Hypothalamus (tissue), 51 donors: ENCODE measurements at regions not wholly inside any gene's neighbourhood (a gene's known extent, or its start where the extent isn't known, plus 50 kb on each side); places are given as distances from the start of the nearest gene placed in this dataset.

Experiments
- DNase-seq, 51 donors: peaks; one replicate each; lab custom pipeline; 2025; lab: John Stamatoyannopoulos, UW

GRCh38 chr5:173736923-173737412, 120.5 kb upstream of the BOD1 start:
- no peak for DNase-seq

- DNase-seq, result no peak
These were observed 123.3 kb upstream of the BOD1 start for GRCh38 chr5:173739741-173740140.

GRCh38 chr5:173740400-173740799, 124.0 kb upstream of the BOD1 start:
- DNase-seq, result no peak

- DNase-seq, result no peak
These were observed 124.6 kb upstream of the BOD1 start for GRCh38 chr5:173741087-173741486.

- DNase-seq, result no peak
These were observed 125.4 kb upstream of the BOD1 start for GRCh38 chr5:173741729-173742431.

- DNase-seq, result no peak
These were observed 126.0 kb upstream of the BOD1 start for GRCh38 chr5:173742432-173742816.

- DNase-seq, result no peak
These were observed 127.3 kb upstream of the BOD1 start for GRCh38 chr5:173743641-173744343.

- no peak for DNase-seq
These were observed 128.1 kb upstream of the BOD1 start for GRCh38 chr5:173744551-173744950.

GRCh38 chr5:173745123-173745522, 128.7 kb upstream of the BOD1 start:
- peak in 1 of 51 donors; percentile 39 for DNase-seq

- DNase-seq, result no peak
These were observed 129.1 kb upstream of the BOD1 start for GRCh38 chr5:173745557-173745956.

GRCh38 chr5:173746047-173746646, 129.7 kb upstream of the BOD1 start:
- no peak for DNase-seq

- no peak for DNase-seq
These were observed 131.4 kb upstream of the BOD1 start for GRCh38 chr5:173747876-173748275.

- DNase-seq, result no peak
These were observed 134.3 kb upstream of the BOD1 start for GRCh38 chr5:173750538-173751265.

- DNase-seq, result no peak
These were observed 134.8 kb upstream of the BOD1 start for GRCh38 chr5:173751266-173751600.

- DNase-seq, result no peak
These were observed 135.5 kb upstream of the CPEB4 start for GRCh38 chr5:173752653-173753052.

- peak in 3 of 51 donors; percentile 12 to 22 (median 17) for DNase-seq
These were observed 134.6 kb upstream of the CPEB4 start for GRCh38 chr5:173753307-173754168.

- no peak for DNase-seq
These were observed 132.8 kb upstream of the CPEB4 start for GRCh38 chr5:173755319-173755718.

- DNase-seq, result no peak
These were observed 130.5 kb upstream of the CPEB4 start for GRCh38 chr5:173757403-173758209.

- no peak for DNase-seq
These were observed 129.5 kb upstream of the CPEB4 start for GRCh38 chr5:173758676-173759075.
